Liver (tissue), 8 donors: ENCODE measurements at regions not wholly inside any gene's neighbourhood (a gene's known extent, or its start where the extent isn't known, plus 50 kb on each side); places are given as distances from the start of the nearest gene placed in this dataset.

Experiments used
- DNase-seq: peaks from one replicate; pipeline ENCODE4 v3.0.0-alpha.2; 2017; ENCODE audit warnings: low spot score
- H3K27ac ChIP-seq, 2 donors: one replicate each; pipeline ENCODE4 v1.7.0; 2013; ENCODE audit warnings: inconsistent platforms in 2 of 2, low read length in 2 of 2, control low read depth in 1 of 2, low read depth in 1 of 2, mild to moderate bottlenecking in 1 of 2
- H3K27me3 ChIP-seq, 4 donors: one replicate each; pipeline versions ENCODE4 v1.6.1 to v1.7.0; 2013; ENCODE audit warnings: low read length in 3 of 4, inconsistent platforms in 1 of 4, mild to moderate bottlenecking in 1 of 4, moderate library complexity in 1 of 4; ENCODE audit not compliant: control insufficient read depth in 4 of 4, insufficient read depth in 4 of 4
- H3K36me3 ChIP-seq, 4 donors: one replicate each; pipeline versions ENCODE4 v1.6.1 to v1.7.0; 2013; ENCODE audit warnings: low read length in 3 of 4, mild to moderate bottlenecking in 3 of 4, low read depth in 1 of 4, moderate library complexity in 1 of 4; ENCODE audit not compliant: control insufficient read depth in 4 of 4, insufficient read depth in 3 of 4
- H3K4me1 ChIP-seq, 4 donors: one replicate each; pipeline versions ENCODE4 v1.6.1 to v1.7.0; 2013; ENCODE audit warnings: low read length in 3 of 4, mild to moderate bottlenecking in 3 of 4, moderate library complexity in 1 of 4; ENCODE audit not compliant: control insufficient read depth in 4 of 4, insufficient read depth in 4 of 4
- H3K4me3 ChIP-seq, 3 donors: one replicate each; pipeline versions ENCODE4 v1.6.1 to v1.7.0; 2013; ENCODE audit warnings: low read length in 3 of 3, control low read depth in 1 of 3, low read depth in 1 of 3, mild to moderate bottlenecking in 1 of 3
- H3K9ac ChIP-seq, 2 donors: one replicate each; pipeline ENCODE4 v1.7.0; 2013; ENCODE audit warnings: low read length in 2 of 2, mild to moderate bottlenecking in 2 of 2, moderate library complexity in 2 of 2, control low read depth in 1 of 2, low read depth in 1 of 2
- H3K9me3 ChIP-seq, 4 donors: one replicate each; pipeline versions ENCODE4 v1.6.1 to v1.7.0; 2013; ENCODE audit warnings: low read length in 3 of 4; ENCODE audit not compliant: control insufficient read depth in 4 of 4
- ATF3 ChIP-seq: IDR thresholded peaks from 2 replicates; pipeline ENCODE4 v1.6.1; 2016; ENCODE audit warnings: antibody characterized with exemption
- CTCF ChIP-seq: fragments of 150-350 bp; IDR thresholded peaks from 2 replicates; pipeline ENCODE4 v1.5.1; 2017; ENCODE audit warnings: improper control_type of control experiment, low read depth, low read length; ENCODE audit not compliant: missing input control
- EGR1 ChIP-seq, 2 donors: IDR thresholded peaks; 2 replicates each; pipeline ENCODE4 v1.6.1; 2016 to 2018; ENCODE audit warnings: antibody characterized with exemption in 2 of 2, low read depth in 2 of 2
- FOXA1 ChIP-seq: IDR thresholded peaks from 2 replicates; pipeline ENCODE4 v1.6.1; 2016; ENCODE audit warnings: antibody characterized with exemption
- FOXA2 ChIP-seq: IDR thresholded peaks from 2 replicates; pipeline ENCODE4 v1.6.1; 2016; ENCODE audit warnings: antibody characterized with exemption
- GABPA ChIP-seq, 2 donors: IDR thresholded peaks in 1 of 2; conservative IDR thresholded peaks in 1 of 2; 2 replicates each; pipeline ENCODE4 v1.6.1; 2016; ENCODE audit warnings: antibody characterized with exemption in 2 of 2, mild to moderate bottlenecking in 1 of 2, moderate library complexity in 1 of 2
- HNF4A ChIP-seq, 2 donors: conservative IDR thresholded peaks; 2 replicates each; pipeline ENCODE4 v1.6.1; 2016; ENCODE audit warnings: antibody characterized with exemption in 2 of 2, mild to moderate bottlenecking in 2 of 2
- HNF4G ChIP-seq: IDR thresholded peaks from 2 replicates; pipeline ENCODE4 v1.6.1; 2016; ENCODE audit warnings: antibody characterized with exemption
- JUND ChIP-seq, 2 donors: IDR thresholded peaks; 2 replicates each; pipeline ENCODE4 v1.6.1; 2016; ENCODE audit warnings: antibody characterized with exemption in 2 of 2
- NR2F2 ChIP-seq: IDR thresholded peaks from 2 replicates; pipeline ENCODE4 v1.6.1; 2016; ENCODE audit warnings: antibody characterized with exemption
- RAD21 ChIP-seq, 2 donors: IDR thresholded peaks; 2 replicates each; pipeline ENCODE4 v1.6.1; 2016; ENCODE audit warnings: antibody characterized with exemption in 2 of 2, mild to moderate bottlenecking in 2 of 2
- REST ChIP-seq: IDR thresholded peaks from 2 replicates; pipeline ENCODE4 v1.6.1; 2016; ENCODE audit warnings: antibody characterized with exemption, mild to moderate bottlenecking
- RXRA ChIP-seq, 2 donors: IDR thresholded peaks; 2 replicates each; pipeline ENCODE4 v1.6.1; 2017 to 2018; ENCODE audit warnings: antibody characterized with exemption in 2 of 2, mild to moderate bottlenecking in 1 of 2
- SP1 ChIP-seq: IDR thresholded peaks from 2 replicates; pipeline ENCODE4 v1.6.1; 2018; ENCODE audit warnings: antibody characterized with exemption, mild to moderate bottlenecking
- TAF1 ChIP-seq: conservative IDR thresholded peaks from 2 replicates; pipeline ENCODE4 v1.6.1; 2016; ENCODE audit warnings: antibody characterized with exemption, mild to moderate bottlenecking
- YY1 ChIP-seq: IDR thresholded peaks from 2 replicates; pipeline ENCODE4 v1.6.1; 2016; ENCODE audit warnings: antibody characterized with exemption, mild to moderate bottlenecking
- WGBS: extraction: QIAGEN DNeasy Blood & Tissue Kit; methylation state at CpG from one replicate; pipeline ENCODE4 v1.1.7; 2013; 5-methylcytosine and 5-hydroxymethylcytosine counted together
- TF ChIP-seq, protein P1 (sequence below): IDR thresholded peaks from 2 replicates; pipeline ENCODE4 v1.6.1; 2016; ENCODE audit warnings: antibody characterized with exemption
- TF ChIP-seq, protein P2 (sequence below): IDR thresholded peaks from 2 replicates; pipeline ENCODE4 v1.6.1; 2016; ENCODE audit warnings: antibody characterized with exemption
- donor health status: healthy.
- donor health status: healthy.
- donor health status: healthy.
- donor health status: healthy.
- donor health status: healthy.

DNA sequence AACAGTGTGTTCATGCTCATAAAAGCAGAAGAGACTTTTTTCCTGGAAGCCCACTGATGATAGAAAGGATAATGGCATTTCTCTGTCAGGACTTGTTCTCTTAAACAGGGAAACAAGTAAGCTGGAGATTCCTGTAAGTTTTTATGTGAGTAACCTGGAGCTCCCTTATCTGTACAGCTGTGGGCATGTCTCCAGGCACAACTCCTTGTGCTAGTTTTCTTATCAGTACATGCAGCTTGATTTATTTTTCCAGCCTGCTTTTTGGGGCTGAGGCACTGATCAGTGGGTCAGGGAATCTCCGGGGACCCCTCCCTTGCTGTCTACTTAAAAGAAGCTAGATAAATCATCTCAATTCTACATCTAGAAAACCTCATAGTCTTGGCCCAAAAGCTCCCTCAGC, 64.7 kb upstream of the UTY start:
- 68% methylated on average over 1 of the region's 1 CpG for WGBS
- no peak for DNase-seq
- Histone ChIP-seq H3K4me3 (no peak overlapping the region), H3K27ac (no peak overlapping the region), H3K9ac (no peak overlapping the region), H3K27me3 (no peaks in the 10 kb centered on the region), H3K36me3 (no peaks in the 10 kb centered on the region), H3K9me3 (no peaks in the 10 kb centered on the region), H3K4me1 (no peaks in the 10 kb centered on the region)
- TF ChIP-seq JUND (IDR thresholded peaks at IDR 0.05) (no peak), YY1 (no peak), FOXA2 (no peak), ATF3 (no peak), REST (no peak), GABPA (IDR thresholded peaks at IDR 0.05 in 1 of 2, conservative IDR thresholded peaks at IDR 0.05 in 1 of 2) (no peak), RAD21 (IDR thresholded peaks at IDR 0.05) (no peak)
- TF ChIP-seq, protein P1, sequence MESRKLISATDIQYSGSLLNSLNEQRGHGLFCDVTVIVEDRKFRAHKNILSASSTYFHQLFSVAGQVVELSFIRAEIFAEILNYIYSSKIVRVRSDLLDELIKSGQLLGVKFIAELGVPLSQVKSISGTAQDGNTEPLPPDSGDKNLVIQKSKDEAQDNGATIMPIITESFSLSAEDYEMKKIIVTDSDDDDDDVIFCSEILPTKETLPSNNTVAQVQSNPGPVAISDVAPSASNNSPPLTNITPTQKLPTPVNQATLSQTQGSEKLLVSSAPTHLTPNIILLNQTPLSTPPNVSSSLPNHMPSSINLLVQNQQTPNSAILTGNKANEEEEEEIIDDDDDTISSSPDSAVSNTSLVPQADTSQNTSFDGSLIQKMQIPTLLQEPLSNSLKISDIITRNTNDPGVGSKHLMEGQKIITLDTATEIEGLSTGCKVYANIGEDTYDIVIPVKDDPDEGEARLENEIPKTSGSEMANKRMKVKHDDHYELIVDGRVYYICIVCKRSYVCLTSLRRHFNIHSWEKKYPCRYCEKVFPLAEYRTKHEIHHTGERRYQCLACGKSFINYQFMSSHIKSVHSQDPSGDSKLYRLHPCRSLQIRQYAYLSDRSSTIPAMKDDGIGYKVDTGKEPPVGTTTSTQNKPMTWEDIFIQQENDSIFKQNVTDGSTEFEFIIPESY = no peak
- TF ChIP-seq, protein P2, sequence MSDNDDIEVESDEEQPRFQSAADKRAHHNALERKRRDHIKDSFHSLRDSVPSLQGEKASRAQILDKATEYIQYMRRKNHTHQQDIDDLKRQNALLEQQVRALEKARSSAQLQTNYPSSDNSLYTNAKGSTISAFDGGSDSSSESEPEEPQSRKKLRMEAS = no peak

DNA sequence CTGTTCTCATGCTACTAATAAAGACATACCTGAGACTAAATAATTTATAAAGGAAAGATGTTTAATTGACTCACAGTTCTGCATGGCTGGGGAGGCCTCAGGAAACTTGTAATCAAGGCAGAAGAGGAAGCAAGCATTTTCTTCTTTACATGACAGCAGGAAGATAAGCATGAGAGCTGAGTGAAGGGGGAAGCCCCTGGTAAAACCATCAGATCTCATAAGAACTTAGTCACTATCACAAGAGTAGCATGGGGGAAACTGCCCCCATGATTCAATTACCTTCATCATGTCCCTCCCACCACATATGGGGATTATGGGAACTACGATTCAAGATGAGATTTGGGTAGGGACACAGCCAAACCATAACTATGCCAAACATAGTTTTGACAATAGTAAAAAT, 58.1 kb upstream of the UTY start:
- TF ChIP-seq RAD21 (IDR thresholded peaks at IDR 0.05) (no peak), EGR1 (IDR thresholded peaks at IDR 0.05; ENCODE audit: low read depth in 2 of 2) (no peak), FOXA1 (no peak), HNF4G (no peak), HNF4A (conservative IDR thresholded peaks at IDR 0.05) (no peak), ATF3 (no peak), RXRA (IDR thresholded peaks at IDR 0.05) (no peak), NR2F2 (no peak), REST (no peak), TAF1 (no peak), FOXA2 (no peak), GABPA (IDR thresholded peaks at IDR 0.05 in 1 of 2, conservative IDR thresholded peaks at IDR 0.05 in 1 of 2) (no peak), CTCF (no peak), YY1 (no peak), JUND (IDR thresholded peaks at IDR 0.05) (no peak), SP1 (no peak)
- TF ChIP-seq, protein P2 = no peak
- TF ChIP-seq, protein P1 = no peak

More for the DNA sequence above, 58.1 kb upstream of the UTY start:
- no peaks in the 10 kb centered on the region for H3K27me3 ChIP-seq
- H3K4me1 ChIP-seq = no peaks in the 10 kb centered on the region
- H3K9me3 ChIP-seq = no peaks in the 10 kb centered on the region
- 82% methylated on average over 1 of the region's 1 CpG for WGBS
- H3K36me3 ChIP-seq = no peaks in the 10 kb centered on the region
- no peak for DNase-seq
- H3K27ac ChIP-seq = no peak overlapping the region
- H3K9ac ChIP-seq = no peak overlapping the region
- no peak overlapping the region for H3K4me3 ChIP-seq
